IMR-90 (cell line): ENCODE measurements at regions not wholly inside any gene's neighbourhood (a gene's known extent, or its start where the extent isn't known, plus 50 kb on each side); places are given as distances from the start of the nearest gene placed in this dataset.
A peak's percentile ranks its signal among the peaks of the same experiment; 100 is the strongest.

Source experiments
- ATAC-seq: fragments of 200-7000 bp; cut with Tn5 transposase; 2 replicates; pipeline ENCODE4 v1.9.1; 2020; ENCODE audit warnings: low read depth, mild to moderate bottlenecking, moderate library complexity
- BruUV-seq: library from RNA; stranded (reverse); fragments of 400-500 nt; replicated peaks from 2 replicates; lab custom pipeline; 2021; lab: Mats Ljungman, UMichigan
- CTCF ChIA-PET: fragments of 300-600 bp; formaldehyde crosslinking; extraction: SDS; loops from one replicate; lab custom pipeline; 2021; ENCODE audit warnings: antibody characterized with exemption; lab: Yijun Ruan, JAX
- POLR2A ChIA-PET: fragments of 300-600 bp; sonication (Branson Sonifier 250); formaldehyde crosslinking; loops from one replicate; lab custom pipeline; 2022; ENCODE audit warnings: antibody characterized with exemption; ENCODE audit not compliant: unreplicated experiment; lab: Charles Lee
- DNase-seq: peaks from one replicate; pipeline ENCODE4 v3.0.0; 2013
- H2AFZ ChIP-seq: replicated peaks from 2 replicates; pipeline ENCODE3; 2013; ENCODE audit warnings: low read length, mild to moderate bottlenecking; ENCODE audit not compliant: poor library complexity
- H2AK5ac ChIP-seq: 2 replicates; pipeline ENCODE4 v1.6.1; 2013; ENCODE audit warnings: low read depth, low read length, inconsistent platforms
- H2AK9ac ChIP-seq: replicated peaks from 2 replicates; pipeline ENCODE3; 2013; ENCODE audit warnings: mild to moderate bottlenecking, low read depth, low read length, moderate library complexity; ENCODE audit not compliant: poor library complexity
- H2BK120ac ChIP-seq: 2 replicates; pipeline ENCODE4 v1.6.1; 2013; ENCODE audit warnings: low read depth, low read length, inconsistent platforms
- H2BK15ac ChIP-seq: 3 replicates; pipeline ENCODE4 v1.6.1; 2013; ENCODE audit warnings: low read depth, low read length, inconsistent platforms
- H2BK20ac ChIP-seq: 2 replicates; pipeline ENCODE4 v1.6.1; 2013; ENCODE audit warnings: low read depth, mild to moderate bottlenecking, inconsistent platforms, low read length, moderate library complexity
- H2BK5ac ChIP-seq: 2 replicates; pipeline ENCODE4 v1.6.1; 2013; ENCODE audit warnings: mild to moderate bottlenecking, low read depth, low read length, inconsistent platforms; ENCODE audit not compliant: poor library complexity, severe bottlenecking
- H3K14ac ChIP-seq: replicated peaks from 2 replicates; pipeline ENCODE4 v1.6.1; 2013; ENCODE audit warnings: low read depth, low read length, inconsistent platforms
- H3K18ac ChIP-seq: 2 replicates; pipeline ENCODE4 v1.6.1; 2013; ENCODE audit warnings: low read depth, low read length, control low read depth
- H3K23ac ChIP-seq: 2 replicates; pipeline ENCODE4 v1.6.1; 2013; ENCODE audit warnings: low read depth, low read length, inconsistent platforms
- H3K27ac ChIP-seq: 2 replicates; pipeline ENCODE4 v1.5.1; 2013; ENCODE audit warnings: mild to moderate bottlenecking, control low read depth, low read length; ENCODE audit not compliant: insufficient read depth
- H3K27me3 ChIP-seq: 2 replicates; pipeline ENCODE4 v1.6.1; 2013; ENCODE audit warnings: low read length; ENCODE audit not compliant: control insufficient read depth, insufficient read depth
- H3K36me3 ChIP-seq: 2 replicates; pipeline ENCODE4 v1.6.1; 2013; ENCODE audit warnings: low read length, mixed read lengths; ENCODE audit not compliant: control insufficient read depth, insufficient read depth
- H3K4ac ChIP-seq: 2 replicates; pipeline ENCODE4 v1.6.1; 2013; ENCODE audit warnings: low read depth, low read length, inconsistent platforms
- H3K4me1 ChIP-seq: 2 replicates; pipeline ENCODE4 v1.6.1; 2013; ENCODE audit warnings: low read length, mixed read lengths; ENCODE audit not compliant: control insufficient read depth, insufficient read depth
- H3K4me2 ChIP-seq: 2 replicates; pipeline ENCODE4 v1.6.1; 2013; ENCODE audit warnings: low read depth, mild to moderate bottlenecking, control low read depth, low read length, moderate library complexity
- H3K4me3 ChIP-seq: 2 replicates; pipeline ENCODE4 v1.5.1; 2013; ENCODE audit warnings: low read depth, mild to moderate bottlenecking, control low read depth, low read length, moderate library complexity; ENCODE audit not compliant: insufficient read depth
- H3K56ac ChIP-seq: 2 replicates; pipeline ENCODE4 v1.6.1; 2013; ENCODE audit warnings: low read length, inconsistent platforms; ENCODE audit not compliant: insufficient read depth; ENCODE audit errors: extremely low read depth
- H3K79me1 ChIP-seq, 2 experiments: 2 replicates each; pipeline ENCODE4 v1.6.1; 2013; ENCODE audit warnings: low read length in 2 of 2, inconsistent platforms in 1 of 2, low read depth in 1 of 2
- H3K9ac ChIP-seq: 2 replicates; pipeline ENCODE4 v1.6.1; 2013; ENCODE audit warnings: low read depth, low read length, control low read depth
- H3K9me1 ChIP-seq: 2 replicates; pipeline ENCODE4 v1.6.1; 2013; ENCODE audit warnings: low read length, inconsistent platforms; ENCODE audit not compliant: insufficient read depth
- H3K9me3 ChIP-seq: 2 replicates; pipeline ENCODE4 v1.6.1; 2013; ENCODE audit warnings: low read length; ENCODE audit not compliant: control insufficient read depth, insufficient read depth
- H4K20me1 ChIP-seq: 2 replicates; pipeline ENCODE4 v1.6.1; 2013; ENCODE audit warnings: low read length, inconsistent platforms; ENCODE audit not compliant: insufficient read depth
- H4K5ac ChIP-seq: 2 replicates; pipeline ENCODE4 v1.6.1; 2013; ENCODE audit warnings: mild to moderate bottlenecking, low read depth, low read length, control low read depth
- H4K8ac ChIP-seq, 2 experiments: 2 replicates each; pipeline ENCODE4 v1.6.1; 2013; ENCODE audit warnings: low read depth in 2 of 2, low read length in 2 of 2, control low read depth in 1 of 2, inconsistent platforms in 1 of 2
- H4K91ac ChIP-seq: 2 replicates; pipeline ENCODE4 v1.6.1; 2013; ENCODE audit warnings: low read depth, low read length, inconsistent platforms; ENCODE audit not compliant: insufficient read depth
- BHLHE40 ChIP-seq: fragments of 150-350 bp; IDR thresholded peaks from 2 replicates; pipeline ENCODE4 v1.6.1; 2016; ENCODE audit warnings: mild to moderate bottlenecking, low read depth, low read length
- CEBPB ChIP-seq: IDR thresholded peaks from 2 replicates; pipeline ENCODE4 v1.6.1; 2012; ENCODE audit warnings: low read depth, low read length, improper control_type of control experiment
- CHD1 ChIP-seq: IDR thresholded peaks from 2 replicates; pipeline ENCODE4 v1.6.1; 2012; ENCODE audit warnings: low read depth, low read length, improper control_type of control experiment
- FOS ChIP-seq: fragments of 150-350 bp; IDR thresholded peaks from 2 replicates; pipeline ENCODE4 v1.6.1; 2016; ENCODE audit warnings: low read depth, low read length
- MXI1 ChIP-seq: IDR thresholded peaks from 2 replicates; pipeline ENCODE4 v1.6.1; 2012; ENCODE audit warnings: low read depth, mild to moderate bottlenecking, low read length, moderate library complexity, borderline replicate concordance
- NFE2L2 ChIP-seq: fragments of 150-350 bp; IDR thresholded peaks from 2 replicates; pipeline ENCODE4 v1.6.1; 2016; ENCODE audit warnings: low read depth, mild to moderate bottlenecking, low read length
- RAD21 ChIP-seq: IDR thresholded peaks from 2 replicates; pipeline ENCODE4 v1.6.1; 2012; ENCODE audit warnings: low read length, improper control_type of control experiment
- RFX5 ChIP-seq: IDR thresholded peaks from 2 replicates; pipeline ENCODE4 v1.8.0; 2012; ENCODE audit warnings: low read depth, mild to moderate bottlenecking, low read length, moderate library complexity
- SMC3 ChIP-seq: fragments of 150-350 bp; IDR thresholded peaks from 2 replicates; pipeline ENCODE4 v1.6.1; 2016; ENCODE audit warnings: low read depth, mild to moderate bottlenecking, antibody characterized with exemption, low read length, moderate library complexity
- WGBS, 2 experiments: methylation state at CpG; one replicate each; pipeline versions ENCODE4 v1.1.5 to v1.1.7; 2013; ENCODE audit warnings: missing lambda C conversion rate in 2 of 2; ENCODE audit not compliant: insufficient read length in 1 of 2; ENCODE audit errors: extremely low coverage in 2 of 2; 5-methylcytosine and 5-hydroxymethylcytosine counted together
- dilution Hi-C: fragments of 300-500 bp; cut with HindIII; formaldehyde crosslinking; loops from one replicate; pipeline ENCODE4 v1.14.3; 2018; ENCODE audit warnings: low sequenced_read_pairs; ENCODE audit not compliant: unreplicated experiment
- in situ Hi-C: fragments of 300-500 bp; cut with MboI; formaldehyde crosslinking; loops from 3 replicates; pipeline ENCODE4 v1.14.3; 2019; ENCODE audit warnings: low sequenced_read_pairs, inconsistent platforms, mixed read lengths
- intact Hi-C: fragments of 100-400 bp; cut with micrococcal nuclease; formaldehyde crosslinking; loops from 2 replicates; pipeline ENCODE4 v1.10.0; 2022
- TF ChIP-seq, protein P1 (sequence below): fragments of 150-350 bp; IDR thresholded peaks from 2 replicates; pipeline ENCODE4 v1.6.1; 2017; ENCODE audit warnings: mild to moderate bottlenecking, antibody characterized with exemption, low read length, low read depth
- TF ChIP-seq, protein P2 (sequence below): fragments of 150-350 bp; IDR thresholded peaks from 2 replicates; pipeline ENCODE4 v1.6.1; 2016; ENCODE audit warnings: low read depth, mild to moderate bottlenecking, low read length, moderate library complexity, borderline replicate concordance

DNA sequence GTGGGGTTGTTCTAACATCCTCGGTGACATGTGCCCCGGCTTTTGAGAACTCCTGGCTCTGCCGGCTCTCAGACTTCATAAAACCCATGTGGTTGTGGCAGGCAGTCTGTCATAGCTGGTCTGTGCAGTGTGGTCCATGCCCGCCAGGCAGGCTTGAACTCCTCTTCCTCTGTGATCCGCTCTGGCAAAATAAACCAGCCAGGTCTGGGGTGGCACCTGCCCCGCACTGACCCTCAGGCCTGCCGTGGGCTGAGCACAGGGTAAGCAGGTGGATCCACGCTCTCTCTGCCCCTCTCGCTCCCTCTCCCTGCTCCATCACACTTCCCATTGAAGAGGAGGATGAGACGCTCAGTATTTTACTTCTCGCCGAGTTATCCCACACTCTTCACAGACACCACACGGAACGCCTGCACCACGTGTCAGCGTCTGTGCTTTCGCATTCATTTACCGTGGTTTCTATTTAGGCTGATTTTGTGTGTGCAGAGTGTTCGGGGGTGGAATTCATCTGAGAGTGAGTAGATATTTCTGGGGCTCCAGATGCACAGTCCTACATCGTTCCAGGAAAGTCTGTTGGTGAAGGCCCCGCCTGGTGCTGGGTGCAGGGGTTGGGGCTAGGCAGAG is 56.4 kb downstream of the RTP5 start:
- Histone ChIP-seq H2BK15ac (no peak overlapping the region), H4K20me1 (no peaks in the 10 kb centered on the region), H4K91ac (no peak overlapping the region), H2AK9ac (no peak overlapping the region), H3K27ac (no peak overlapping the region), H3K4me2 (no peak overlapping the region), H3K4ac (no peak overlapping the region), H2AFZ (peak overlapping the region; percentile 51), H3K9me1 (no peaks in the 10 kb centered on the region), H3K4me3 (no peak overlapping the region), H4K5ac (no peak overlapping the region), H2AK5ac (no peak overlapping the region), H2BK120ac (no peak overlapping the region), H3K9ac (no peak overlapping the region), H3K9me3 (no peaks in the 10 kb centered on the region), H3K23ac (no peak overlapping the region), H3K4me1 (no peaks in the 10 kb centered on the region), H3K79me1 (no peaks in the 10 kb centered on the region), H2BK5ac (no peak overlapping the region), H3K56ac (no peak overlapping the region), H3K27me3 (peaks cover 15% of the 10 kb centered on the region), H3K14ac (no peak overlapping the region), H2BK20ac (no peak overlapping the region), H4K8ac (no peak overlapping the region), H3K36me3 (no peaks in the 10 kb centered on the region), H3K18ac (no peak overlapping the region)
- no peak for TF ChIP-seq SMC3
- no peak for TF ChIP-seq RAD21
- no peak for TF ChIP-seq CHD1
- TF ChIP-seq BHLHE40, result no peak
- TF ChIP-seq, protein P1, sequence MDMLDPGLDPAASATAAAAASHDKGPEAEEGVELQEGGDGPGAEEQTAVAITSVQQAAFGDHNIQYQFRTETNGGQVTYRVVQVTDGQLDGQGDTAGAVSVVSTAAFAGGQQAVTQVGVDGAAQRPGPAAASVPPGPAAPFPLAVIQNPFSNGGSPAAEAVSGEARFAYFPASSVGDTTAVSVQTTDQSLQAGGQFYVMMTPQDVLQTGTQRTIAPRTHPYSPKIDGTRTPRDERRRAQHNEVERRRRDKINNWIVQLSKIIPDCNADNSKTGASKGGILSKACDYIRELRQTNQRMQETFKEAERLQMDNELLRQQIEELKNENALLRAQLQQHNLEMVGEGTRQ, result no peak
- TF ChIP-seq, protein P2, sequence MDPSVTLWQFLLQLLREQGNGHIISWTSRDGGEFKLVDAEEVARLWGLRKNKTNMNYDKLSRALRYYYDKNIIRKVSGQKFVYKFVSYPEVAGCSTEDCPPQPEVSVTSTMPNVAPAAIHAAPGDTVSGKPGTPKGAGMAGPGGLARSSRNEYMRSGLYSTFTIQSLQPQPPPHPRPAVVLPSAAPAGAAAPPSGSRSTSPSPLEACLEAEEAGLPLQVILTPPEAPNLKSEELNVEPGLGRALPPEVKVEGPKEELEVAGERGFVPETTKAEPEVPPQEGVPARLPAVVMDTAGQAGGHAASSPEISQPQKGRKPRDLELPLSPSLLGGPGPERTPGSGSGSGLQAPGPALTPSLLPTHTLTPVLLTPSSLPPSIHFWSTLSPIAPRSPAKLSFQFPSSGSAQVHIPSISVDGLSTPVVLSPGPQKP, result no peak
- no peak for TF ChIP-seq RFX5
- no peak for TF ChIP-seq MXI1
- TF ChIP-seq FOS, result no peak
- no peak for TF ChIP-seq NFE2L2
- no peak for TF ChIP-seq CEBPB
- ATAC-seq (no peak), DNase-seq (no peak)
- 82% methylated on average over 9 of the region's 21 CpGs; no CpG with 5 or more reads in 1 of the 2 experiments for WGBS, 2 experiments
- ChIA-PET CTCF (no interaction called here), POLR2A (no interaction called here)
- dilution Hi-C loops (no loop called here), intact Hi-C loops (no loop called here), in situ Hi-C loops (no loop called here)
- no TSS peak for BruUV-seq
